ENCODE measurements at regions not wholly inside any gene's neighbourhood (a gene's known extent, or its start where the extent isn't known, plus 50 kb on each side); places are given as distances from the start of the nearest gene placed in this dataset.

- Histone ChIP-seq H3K4me3 (no peak overlapping the region), H3K27ac (no peak overlapping the region)
- no peak for TF ChIP-seq CTCF (IDR thresholded peaks at IDR 0.05)
- no peak for DNase-seq (ENCODE audit: low spot score)
Observed at GRCh38 chr5:162529209-162529608, 461.6 kb downstream of the GABRG2 start.

GRCh38 chr5:162529886-162530285 is 462.3 kb downstream of the GABRG2 start:
- Histone ChIP-seq H3K27ac (no peak overlapping the region), H3K4me3 (no peak overlapping the region)
- DNase-seq (ENCODE audit: low spot score) = no peak
- no peak for TF ChIP-seq CTCF (IDR thresholded peaks at IDR 0.05)

- no peak for DNase-seq (ENCODE audit: low spot score)
- no peak for TF ChIP-seq CTCF (IDR thresholded peaks at IDR 0.05)
- Histone ChIP-seq H3K27ac (no peak overlapping the region), H3K4me3 (no peak overlapping the region)
Observed at GRCh38 chr5:162543437-162543836, 475.9 kb downstream of the GABRG2 start.

GRCh38 chr5:162544905-162545304 is 477.3 kb downstream of the GABRG2 start:
- no peak overlapping the region for H3K4me3 ChIP-seq
- TF ChIP-seq CTCF (IDR thresholded peaks at IDR 0.05) = no peak
- DNase-seq (ENCODE audit: low spot score) = no peak
- H3K27ac ChIP-seq = no peak overlapping the region

- no peak for DNase-seq (ENCODE audit: low spot score)
- Histone ChIP-seq H3K4me3 (no peak overlapping the region), H3K27ac (no peak overlapping the region)
- TF ChIP-seq CTCF (IDR thresholded peaks at IDR 0.05) = no peak
Observed at GRCh38 chr5:162550236-162550635, 482.7 kb downstream of the GABRG2 start.

GRCh38 chr5:162558120-162558519 is 490.5 kb downstream of the GABRG2 start:
- DNase-seq (ENCODE audit: low spot score) = no peak
- TF ChIP-seq CTCF (IDR thresholded peaks at IDR 0.05) = no peak
- H3K27ac ChIP-seq = no peak overlapping the region

GRCh38 chr5:162567644-162568043 is 500.1 kb downstream of the GABRG2 start:
- no peak overlapping the region for H3K27ac ChIP-seq
- no peak overlapping the region for H3K4me3 ChIP-seq
- TF ChIP-seq CTCF (IDR thresholded peaks at IDR 0.05) = no peak
- DNase-seq (ENCODE audit: low spot score) = no peak

More at GRCh38 chr5:162558120-162558519, 490.5 kb downstream of the GABRG2 start:
- H3K4me3 ChIP-seq = no peak overlapping the region
